Lung (tissue), 11 donors: ENCODE measurements at regions not wholly inside any gene's neighbourhood (a gene's known extent, or its start where the extent isn't known, plus 50 kb on each side); places are given as distances from the start of the nearest gene placed in this dataset.

ENCODE experiments used
- ATAC-seq: fragments of 200-7000 bp; cut with Tn5 transposase; one replicate; pipeline ENCODE4 v1.9.1; 2020; ENCODE audit warnings: moderate number of reproducible peaks; ENCODE audit not compliant: insufficient read depth, low FRiP score
- DNase-seq, 3 donors: peaks; one replicate each; pipeline ENCODE4 v3.0.0-alpha.2; 2013 to 2017
- H3K27ac ChIP-seq, 2 donors: one replicate each; pipeline ENCODE4 v1.5.1; 2013; ENCODE audit warnings: mild to moderate bottlenecking in 2 of 2, moderate library complexity in 2 of 2, control low read depth in 1 of 2, inconsistent platforms in 1 of 2, low read depth in 1 of 2, low read length in 1 of 2
- H3K27me3 ChIP-seq, 3 donors: one replicate each; pipeline ENCODE4 v1.5.1; 2013; ENCODE audit warnings: low read length in 2 of 3; ENCODE audit not compliant: control insufficient read depth in 3 of 3, insufficient read depth in 3 of 3
- H3K36me3 ChIP-seq, 4 donors: one replicate each; pipeline ENCODE4 v1.5.1; 2013; ENCODE audit warnings: low read length in 4 of 4, mild to moderate bottlenecking in 1 of 4, moderate library complexity in 1 of 4; ENCODE audit not compliant: control insufficient read depth in 4 of 4, insufficient read depth in 4 of 4
- H3K4me1 ChIP-seq, 5 donors: one replicate each; pipeline ENCODE4 v1.5.1; 2013; ENCODE audit warnings: low read length in 5 of 5, mild to moderate bottlenecking in 2 of 5, moderate library complexity in 1 of 5; ENCODE audit not compliant: control insufficient read depth in 5 of 5, insufficient read depth in 5 of 5
- H3K4me3 ChIP-seq: one replicate; pipeline ENCODE4 v1.5.1; 2013; ENCODE audit warnings: mild to moderate bottlenecking, control low read depth, moderate library complexity
- H3K9ac ChIP-seq, 2 donors: one replicate each; pipeline ENCODE4 v1.5.1; 2013; ENCODE audit warnings: low read length in 2 of 2, control low read depth in 1 of 2; ENCODE audit not compliant: insufficient read depth in 1 of 2
- H3K9me3 ChIP-seq, 4 donors: one replicate each; pipeline ENCODE4 v1.5.1; 2013; ENCODE audit warnings: low read length in 3 of 4, mild to moderate bottlenecking in 1 of 4, moderate library complexity in 1 of 4; ENCODE audit not compliant: control insufficient read depth in 4 of 4, insufficient read depth in 3 of 4
- CTCF ChIP-seq: IDR thresholded peaks from 2 replicates; pipeline ENCODE4 v1.5.1; 2012; ENCODE audit warnings: mild to moderate bottlenecking; ENCODE audit errors: control extremely low read depth, extremely low read depth
- WGBS, 2 donors: extraction: QIAGEN DNeasy Blood & Tissue Kit; methylation state at CpG; one replicate each; pipeline ENCODE4 v1.1.7; 2013; 5-methylcytosine and 5-hydroxymethylcytosine counted together
- donor health status: control.
- donor health status: control.
- donor health status: Bipolar disorder and iron deficiency.
- donor health status: healthy.
- donor health status: DM: yes; HTN: yes; CAD: no.

GRCh38 chr6:4581468-4582385 lies 194.5 kb upstream of the CDYL start:
- Histone ChIP-seq H3K4me3 (no peak overlapping the region), H3K9ac (no peak overlapping the region), H3K36me3 (no peaks in the 10 kb centered on the region), H3K4me1 (peaks cover 0 to 9% (median 0%) of the 10 kb centered on the region in 5 donors), H3K27ac (peak overlapping the region in 1 of 2 donors; percentile 56), H3K27me3 (no peaks in the 10 kb centered on the region), H3K9me3 (peaks cover 0 to 2% (median 0%) of the 10 kb centered on the region in 4 donors)
- peak; percentile 41 for ATAC-seq
- DNase-seq = peak; percentile 16 to 48 (median 34)
- TF ChIP-seq CTCF = no peak
- 53 to 70% methylated on average over 6 of the region's 6 CpGs for WGBS, 2 donors

DNA sequence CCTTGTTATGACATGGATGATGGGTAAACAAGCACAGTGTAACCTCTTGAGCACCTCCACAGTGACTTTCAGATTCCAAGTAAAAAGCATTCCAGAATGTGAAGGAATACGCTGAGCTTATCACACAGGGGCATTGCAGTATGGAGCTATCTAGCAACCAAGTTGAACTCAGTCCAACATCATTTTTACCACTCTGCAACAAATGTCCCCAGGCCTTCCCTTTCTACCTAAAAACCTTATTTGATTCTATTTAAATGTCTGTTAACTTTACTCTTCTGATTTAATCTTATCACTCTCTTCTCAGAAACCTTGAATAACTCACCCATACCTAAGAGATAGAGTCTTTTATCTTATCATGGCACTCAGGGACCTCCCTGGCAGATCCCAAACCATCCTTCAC lies 195.8 kb upstream of the CDYL start:
- H3K36me3 ChIP-seq = no peaks in the 10 kb centered on the region
- no peak overlapping the region for H3K4me3 ChIP-seq
- H3K9me3 ChIP-seq = peaks cover 0 to 2% (median 0%) of the 10 kb centered on the region in 4 donors
- WGBS, 2 donors = 88 to 94% methylated on average over 1 of the region's 1 CpG
- peak overlapping the region in 1 of 2 donors; percentile 8 for H3K27ac ChIP-seq
- DNase-seq (no peak), ATAC-seq (no peak)
- peaks cover 0 to 9% (median 0%) of the 10 kb centered on the region in 5 donors for H3K4me1 ChIP-seq
- no peaks in the 10 kb centered on the region for H3K27me3 ChIP-seq
- H3K9ac ChIP-seq = no peak overlapping the region
- no peak for TF ChIP-seq CTCF

GRCh38 chr6:4577406-4577805 lies 198.8 kb upstream of the CDYL start:
- Histone ChIP-seq H3K36me3 (no peaks in the 10 kb centered on the region), H3K4me3 (no peak overlapping the region), H3K27me3 (no peaks in the 10 kb centered on the region), H3K9me3 (peaks cover 0 to 2% (median 0%) of the 10 kb centered on the region in 4 donors), H3K4me1 (peaks cover 0 to 9% (median 0%) of the 10 kb centered on the region in 5 donors), H3K9ac (no peak overlapping the region), H3K27ac (no peak overlapping the region)
- no peak for ATAC-seq
- no peak for TF ChIP-seq CTCF
- peak; percentile 63 to 98 (median 97) for DNase-seq
- WGBS, 2 donors = 23 to 58% methylated on average over 2 of the region's 2 CpGs
